H9 (cell line): ENCODE measurements at regions not wholly inside any gene's neighbourhood (a gene's known extent, or its start where the extent isn't known, plus 50 kb on each side); places are given as distances from the start of the nearest gene placed in this dataset.

ENCODE experiments used
- DNase-seq: peaks from one replicate; pipeline ENCODE4 v3.0.0-alpha.2; 2017
- H2AFZ ChIP-seq: one replicate; pipeline ENCODE4 v1.6.1; 2013; ENCODE audit warnings: mild to moderate bottlenecking, low read length, control low read depth, moderate library complexity
- H2AK5ac ChIP-seq: 2 replicates; pipeline ENCODE4 v1.6.1; 2013; ENCODE audit warnings: low read length, control low read depth, mixed read lengths; ENCODE audit not compliant: insufficient read length
- H2BK120ac ChIP-seq: one replicate; pipeline ENCODE4 v1.6.1; 2013; ENCODE audit warnings: low read depth, mild to moderate bottlenecking, low read length, control low read depth, inconsistent platforms; ENCODE audit not compliant: poor library complexity, severe bottlenecking
- H2BK12ac ChIP-seq: 2 replicates; pipeline ENCODE4 v1.6.1; 2013; ENCODE audit warnings: low read length, control low read depth, mixed read lengths, low read depth; ENCODE audit not compliant: insufficient read length
- H2BK15ac ChIP-seq: 2 replicates; pipeline ENCODE4 v1.6.1; 2013; ENCODE audit warnings: low read depth, low read length, control low read depth
- H2BK20ac ChIP-seq: one replicate; pipeline ENCODE4 v1.6.1; 2013; ENCODE audit warnings: low read depth, mild to moderate bottlenecking, low read length, control low read depth, inconsistent platforms; ENCODE audit not compliant: poor library complexity, severe bottlenecking
- H2BK5ac ChIP-seq: 2 replicates; pipeline ENCODE4 v1.6.1; 2013; ENCODE audit warnings: low read length, control low read depth, mixed read lengths; ENCODE audit not compliant: insufficient read length
- H3K14ac ChIP-seq: 2 replicates; pipeline ENCODE4 v1.6.1; 2013; ENCODE audit warnings: low read length, control low read depth; ENCODE audit not compliant: insufficient read depth
- H3K18ac ChIP-seq: 2 replicates; pipeline ENCODE4 v1.6.1; 2013; ENCODE audit warnings: low read depth, mild to moderate bottlenecking, mixed read lengths, low read length, control low read depth; ENCODE audit not compliant: insufficient read length
- H3K23ac ChIP-seq: 2 replicates; pipeline ENCODE4 v1.6.1; 2013; ENCODE audit warnings: low read length, control low read depth, mixed read lengths, low read depth; ENCODE audit not compliant: insufficient read length
- H3K23me2 ChIP-seq: 2 replicates; pipeline ENCODE4 v1.6.1; 2013; ENCODE audit warnings: low read depth, mild to moderate bottlenecking, mixed read lengths, low read length, control low read depth; ENCODE audit not compliant: insufficient read length, poor library complexity, severe bottlenecking
- H3K27ac ChIP-seq: 2 replicates; pipeline ENCODE4 v1.5.1; 2013; ENCODE audit warnings: low read length, control low read depth, mixed read lengths, low read depth; ENCODE audit not compliant: insufficient read length
- H3K27me3 ChIP-seq: 2 replicates; pipeline ENCODE4 v1.6.1; 2013; ENCODE audit warnings: low read length, control low read depth, inconsistent platforms; ENCODE audit not compliant: insufficient read depth
- H3K4ac ChIP-seq: 2 replicates; pipeline ENCODE4 v1.6.1; 2013; ENCODE audit warnings: low read depth, mild to moderate bottlenecking, control low read depth, inconsistent platforms, low read length, moderate library complexity
- H3K4me1 ChIP-seq: 2 replicates; pipeline ENCODE4 v1.6.1; 2013; ENCODE audit warnings: low read length, control low read depth, inconsistent platforms; ENCODE audit not compliant: insufficient read depth
- H3K4me2 ChIP-seq: 2 replicates; pipeline ENCODE4 v1.6.1; 2013; ENCODE audit warnings: low read length, control low read depth, mixed read lengths; ENCODE audit not compliant: insufficient read length, insufficient read depth
- H3K56ac ChIP-seq: 2 replicates; pipeline ENCODE4 v1.6.1; 2013; ENCODE audit warnings: low read depth, mild to moderate bottlenecking, mixed read lengths, low read length, control low read depth; ENCODE audit not compliant: insufficient read length
- H3K79me1 ChIP-seq: 2 replicates; pipeline ENCODE4 v1.6.1; 2013; ENCODE audit warnings: low read depth, mild to moderate bottlenecking, moderate library complexity, low read length, control low read depth, inconsistent platforms; ENCODE audit not compliant: insufficient read depth, poor library complexity, severe bottlenecking
- H3K79me2 ChIP-seq: 2 replicates; pipeline ENCODE4 v1.6.1; 2013; ENCODE audit warnings: low read length, control low read depth, inconsistent platforms; ENCODE audit not compliant: insufficient read depth
- H3K9ac ChIP-seq: 2 replicates; pipeline ENCODE4 v1.6.1; 2013; ENCODE audit warnings: low read length, control low read depth, mixed read lengths; ENCODE audit not compliant: insufficient read length; ENCODE audit errors: extremely low read depth
- H3K9me3 ChIP-seq: one replicate; pipeline ENCODE4 v1.6.1; 2013; ENCODE audit warnings: low read depth, low read length, inconsistent platforms; ENCODE audit not compliant: control insufficient read depth
- H3T11ph ChIP-seq: one replicate; pipeline ENCODE4 v1.6.1; 2013; ENCODE audit warnings: mild to moderate bottlenecking, low read length, control low read depth, inconsistent platforms
- H4K20me1 ChIP-seq: one replicate; pipeline ENCODE4 v1.6.1; 2013; ENCODE audit not compliant: control insufficient read depth, insufficient read length, insufficient read depth
- H4K5ac ChIP-seq: 2 replicates; pipeline ENCODE4 v1.6.1; 2013; ENCODE audit warnings: low read depth, mild to moderate bottlenecking, mixed read lengths, low read length, control low read depth; ENCODE audit not compliant: insufficient read length
- H4K8ac ChIP-seq: replicated peaks from 2 replicates; pipeline ENCODE4 v1.6.1; 2013; ENCODE audit warnings: low read length, control low read depth, mixed read lengths, low read depth; ENCODE audit not compliant: insufficient read length
- H4K91ac ChIP-seq: 2 replicates; pipeline ENCODE4 v1.6.1; 2013; ENCODE audit warnings: low read depth, mild to moderate bottlenecking, moderate library complexity, mixed read lengths, low read length, control low read depth; ENCODE audit not compliant: insufficient read length
- H3K27ac Mint-ChIP-seq, 3 experiments: 2 replicates in 2 of 3; 3 replicates in 1 of 3; pipeline ENCODE4 v1.8.0; 2020 to 2021; ENCODE audit warnings: mixed read lengths in 3 of 3, mild to moderate bottlenecking in 1 of 3, moderate library complexity in 1 of 3
- H3K27me3 Mint-ChIP-seq: 2 replicates; pipeline ENCODE4 v1.8.0; 2021; ENCODE audit warnings: low read depth, mild to moderate bottlenecking, moderate library complexity, mixed read lengths
- H3K36me3 Mint-ChIP-seq, 3 experiments: 2 replicates in 2 of 3; 3 replicates in 1 of 3; pipeline ENCODE4 v1.8.0; 2020 to 2021; ENCODE audit warnings: low read depth in 3 of 3, mixed read lengths in 3 of 3; ENCODE audit not compliant: insufficient read depth in 1 of 3
- H3K4me1 Mint-ChIP-seq, 2 experiments: 2 replicates each; pipeline ENCODE4 v1.8.0; 2020; ENCODE audit warnings: mixed read lengths in 2 of 2
- H3K4me3 Mint-ChIP-seq, 2 experiments: 2 replicates in 1 of 2; 3 replicates in 1 of 2; pipeline ENCODE4 v1.8.0; 2020 to 2021; ENCODE audit warnings: mild to moderate bottlenecking in 2 of 2, mixed read lengths in 2 of 2, moderate library complexity in 1 of 2
- H3K9me3 Mint-ChIP-seq, 2 experiments: 2 replicates in 1 of 2; 3 replicates in 1 of 2; pipeline ENCODE4 v1.8.0; 2020; ENCODE audit warnings: mild to moderate bottlenecking in 2 of 2, mixed read lengths in 2 of 2, moderate library complexity in 1 of 2
- WGBS: extraction: QIAGEN DNeasy Blood & Tissue Kit; methylation state at CpG from one replicate; pipeline ENCODE4 v1.1.7; 2013; ENCODE audit warnings: missing lambda C conversion rate, low lambda C conversion rate, mixed read lengths; ENCODE audit not compliant: insufficient read length; ENCODE audit errors: extremely low coverage; 5-methylcytosine and 5-hydroxymethylcytosine counted together
- TF ChIP-seq, protein P1 (sequence below): fragments of 200-600 bp; sonication (generic); conservative IDR thresholded peaks from 3 replicates; pipeline ENCODE4 v1.8.0; 2021; ENCODE audit warnings: antibody characterized with exemption, mild to moderate bottlenecking

DNA sequence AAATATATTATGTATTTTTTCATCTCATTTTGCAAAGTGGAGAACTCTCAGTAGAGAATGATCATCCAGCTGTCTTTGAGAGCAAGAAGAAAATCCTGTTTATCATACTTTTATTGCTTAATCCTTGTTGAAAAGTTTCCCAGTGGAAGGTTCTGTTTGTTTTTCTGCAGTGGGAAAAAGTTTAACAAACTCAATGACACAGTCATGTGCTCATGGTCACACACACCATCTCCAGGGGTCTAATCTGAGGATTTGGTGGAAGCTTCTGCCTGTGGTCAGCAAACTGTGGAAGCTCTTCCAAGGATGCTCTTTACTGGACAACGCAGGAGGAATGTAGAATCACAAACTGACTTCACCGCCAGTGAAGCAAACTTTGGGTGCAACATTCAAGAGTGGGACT lies 1003.9 kb downstream of the SORCS3 start:
- no peak overlapping the region for H2BK120ac ChIP-seq
- no peaks in the 10 kb centered on the region for H3K36me3 Mint-ChIP-seq
- WGBS, result no CpG with 5 or more reads among the region's 2 CpGs

More for the DNA sequence above, 1003.9 kb downstream of the SORCS3 start:
- H3K9ac ChIP-seq, result no peak overlapping the region
- H4K5ac ChIP-seq, result no peak overlapping the region
- no peak overlapping the region for H2BK5ac ChIP-seq
- H3K18ac ChIP-seq, result no peak overlapping the region
- no peaks in the 10 kb centered on the region for H4K20me1 ChIP-seq
- H2BK20ac ChIP-seq, result no peak overlapping the region
- H3K27ac ChIP-seq, result no peak overlapping the region
- H4K91ac ChIP-seq, result no peak overlapping the region
- no peak overlapping the region for H3K14ac ChIP-seq
- no peaks in the 10 kb centered on the region for H3K9me3 Mint-ChIP-seq
- DNase-seq, result no peak
- no peak overlapping the region for H3K23ac ChIP-seq
- no peak overlapping the region for H3K27ac Mint-ChIP-seq
- H2AK5ac ChIP-seq, result no peak overlapping the region
- H2BK12ac ChIP-seq, result no peak overlapping the region
- H3K79me2 ChIP-seq, result no peaks in the 10 kb centered on the region
- TF ChIP-seq, protein P1, sequence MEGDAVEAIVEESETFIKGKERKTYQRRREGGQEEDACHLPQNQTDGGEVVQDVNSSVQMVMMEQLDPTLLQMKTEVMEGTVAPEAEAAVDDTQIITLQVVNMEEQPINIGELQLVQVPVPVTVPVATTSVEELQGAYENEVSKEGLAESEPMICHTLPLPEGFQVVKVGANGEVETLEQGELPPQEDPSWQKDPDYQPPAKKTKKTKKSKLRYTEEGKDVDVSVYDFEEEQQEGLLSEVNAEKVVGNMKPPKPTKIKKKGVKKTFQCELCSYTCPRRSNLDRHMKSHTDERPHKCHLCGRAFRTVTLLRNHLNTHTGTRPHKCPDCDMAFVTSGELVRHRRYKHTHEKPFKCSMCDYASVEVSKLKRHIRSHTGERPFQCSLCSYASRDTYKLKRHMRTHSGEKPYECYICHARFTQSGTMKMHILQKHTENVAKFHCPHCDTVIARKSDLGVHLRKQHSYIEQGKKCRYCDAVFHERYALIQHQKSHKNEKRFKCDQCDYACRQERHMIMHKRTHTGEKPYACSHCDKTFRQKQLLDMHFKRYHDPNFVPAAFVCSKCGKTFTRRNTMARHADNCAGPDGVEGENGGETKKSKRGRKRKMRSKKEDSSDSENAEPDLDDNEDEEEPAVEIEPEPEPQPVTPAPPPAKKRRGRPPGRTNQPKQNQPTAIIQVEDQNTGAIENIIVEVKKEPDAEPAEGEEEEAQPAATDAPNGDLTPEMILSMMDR, result no peak
- H3K4me1 ChIP-seq, result no peaks in the 10 kb centered on the region
- no peak overlapping the region for H3K56ac ChIP-seq
- H3K4ac ChIP-seq, result no peak overlapping the region
- H3K9me3 ChIP-seq, result no peaks in the 10 kb centered on the region
- no peak overlapping the region for H3T11ph ChIP-seq
- H3K23me2 ChIP-seq, result no peaks in the 10 kb centered on the region
- no peaks in the 10 kb centered on the region for H3K79me1 ChIP-seq
- H3K27me3 Mint-ChIP-seq, result no peaks in the 10 kb centered on the region
- H3K4me3 Mint-ChIP-seq, result no peak overlapping the region
- no peak overlapping the region for H4K8ac ChIP-seq
- H3K27me3 ChIP-seq, result no peaks in the 10 kb centered on the region
- no peak overlapping the region for H2AFZ ChIP-seq
- no peak overlapping the region for H3K4me2 ChIP-seq
- H2BK15ac ChIP-seq, result no peak overlapping the region
- peaks cover 10 to 15% of the 10 kb centered on the region in 2 experiments for H3K4me1 Mint-ChIP-seq
